MM.1S (cell line): ENCODE measurements at regions not wholly inside any gene's neighbourhood (a gene's known extent, or its start where the extent isn't known, plus 50 kb on each side); places are given as distances from the start of the nearest gene placed in this dataset.

Source experiments
- CTCF ChIP-seq: fragments of 300-600 bp; sonication (generic); IDR thresholded peaks from 2 replicates; pipeline ENCODE4 v1.5.1; 2016; ENCODE audit warnings: antibody characterized with exemption, low read length, mixed read lengths
- EZH2 ChIP-seq: fragments of 300-600 bp; sonication (generic); optimal IDR thresholded peaks from 2 replicates; pipeline ENCODE3; 2017; ENCODE audit warnings: low read depth, mild to moderate bottlenecking, antibody characterized with exemption, low read length, mixed read lengths

GRCh38 chr2:217001740-217002139, 141.9 kb upstream of the TNP1 start:
- TF ChIP-seq CTCF (no peak), EZH2 (no peak)
